ENCODE measurements at regions not wholly inside any gene's neighbourhood (a gene's known extent, or its start where the extent isn't known, plus 50 kb on each side); places are given as distances from the start of the nearest gene placed in this dataset.

DNA sequence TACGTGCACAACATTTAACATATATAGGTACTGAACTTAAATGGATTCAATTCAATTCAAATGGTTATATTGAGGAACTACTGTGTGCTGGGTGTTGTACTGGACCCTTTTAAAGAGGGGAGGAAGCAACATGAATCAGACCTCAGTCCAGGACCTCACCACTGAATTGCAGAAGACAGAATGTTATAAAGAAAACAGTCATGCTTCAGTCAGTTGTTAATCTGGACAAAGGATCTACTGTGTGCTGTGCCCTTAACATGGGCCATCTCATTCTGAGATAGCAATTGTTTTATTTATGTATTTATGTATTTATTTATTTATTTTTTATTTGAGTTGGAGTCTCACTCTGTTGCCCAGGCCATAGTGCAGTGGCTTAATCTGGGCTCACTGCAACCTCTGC, 240.1 kb downstream of the HAPSTR1 start:
- H3K4me1 ChIP-seq, result no peaks in the 10 kb centered on the region
- H3K27ac ChIP-seq, result no peak overlapping the region
- no peak overlapping the region for H3K4me3 ChIP-seq
- H3K9me3 ChIP-seq, result no peaks in the 10 kb centered on the region
- no peak for TF ChIP-seq POLR2A (IDR thresholded peaks at IDR 0.05)
- TF ChIP-seq, protein P1, sequence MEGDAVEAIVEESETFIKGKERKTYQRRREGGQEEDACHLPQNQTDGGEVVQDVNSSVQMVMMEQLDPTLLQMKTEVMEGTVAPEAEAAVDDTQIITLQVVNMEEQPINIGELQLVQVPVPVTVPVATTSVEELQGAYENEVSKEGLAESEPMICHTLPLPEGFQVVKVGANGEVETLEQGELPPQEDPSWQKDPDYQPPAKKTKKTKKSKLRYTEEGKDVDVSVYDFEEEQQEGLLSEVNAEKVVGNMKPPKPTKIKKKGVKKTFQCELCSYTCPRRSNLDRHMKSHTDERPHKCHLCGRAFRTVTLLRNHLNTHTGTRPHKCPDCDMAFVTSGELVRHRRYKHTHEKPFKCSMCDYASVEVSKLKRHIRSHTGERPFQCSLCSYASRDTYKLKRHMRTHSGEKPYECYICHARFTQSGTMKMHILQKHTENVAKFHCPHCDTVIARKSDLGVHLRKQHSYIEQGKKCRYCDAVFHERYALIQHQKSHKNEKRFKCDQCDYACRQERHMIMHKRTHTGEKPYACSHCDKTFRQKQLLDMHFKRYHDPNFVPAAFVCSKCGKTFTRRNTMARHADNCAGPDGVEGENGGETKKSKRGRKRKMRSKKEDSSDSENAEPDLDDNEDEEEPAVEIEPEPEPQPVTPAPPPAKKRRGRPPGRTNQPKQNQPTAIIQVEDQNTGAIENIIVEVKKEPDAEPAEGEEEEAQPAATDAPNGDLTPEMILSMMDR (IDR thresholded peaks at IDR 0.05), result no peak
- no peak for DNase-seq
- 33 to 88% methylated on average over 1 of the region's 1 CpG for WGBS, 2 donors
- intact Hi-C loops (cut with DNase I), result no loop called here
- H3K27me3 ChIP-seq, result no peaks in the 10 kb centered on the region
- no peaks in the 10 kb centered on the region for H3K36me3 ChIP-seq

DNA sequence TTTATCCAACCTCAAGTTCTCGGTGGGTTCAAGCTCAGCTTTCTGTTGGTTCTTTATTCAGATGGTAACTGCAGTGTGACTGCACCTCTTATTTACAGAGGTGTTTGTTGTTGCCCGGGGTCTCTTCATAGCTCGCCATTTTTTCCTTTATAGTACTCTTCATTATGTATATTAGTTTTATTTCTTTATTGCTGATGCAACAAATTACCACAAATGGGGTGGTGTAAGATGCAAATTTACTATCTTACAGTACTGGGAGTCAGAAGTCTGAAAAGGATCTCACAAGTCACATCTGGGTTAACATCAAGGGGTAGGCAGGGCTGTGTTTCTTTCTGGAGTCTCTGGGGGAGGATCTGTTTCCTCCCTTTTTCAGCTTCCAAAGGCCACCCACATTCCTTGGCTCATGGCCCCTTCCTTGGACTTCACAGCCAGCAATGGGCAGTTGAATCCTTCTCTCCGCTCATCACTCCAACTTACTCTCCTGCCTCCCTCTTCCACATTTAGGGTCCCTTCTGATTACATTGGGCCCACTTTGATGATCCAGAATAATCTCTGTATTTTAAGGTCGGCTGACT, 241.2 kb downstream of the HAPSTR1 start:
- TF ChIP-seq POLR2A (IDR thresholded peaks at IDR 0.05), result no peak
- TF ChIP-seq, protein P1 (IDR thresholded peaks at IDR 0.05), result no peak
- 75 to 81% methylated on average over 5 of the region's 5 CpGs for WGBS, 2 donors
- H3K4me1 ChIP-seq, result no peaks in the 10 kb centered on the region
- no peak overlapping the region for H3K4me3 ChIP-seq
- H3K9me3 ChIP-seq, result no peaks in the 10 kb centered on the region
- H3K36me3 ChIP-seq, result no peaks in the 10 kb centered on the region
- intact Hi-C loops (cut with DNase I), result no loop called here
- H3K27me3 ChIP-seq, result no peaks in the 10 kb centered on the region
- no peak for DNase-seq
- H3K27ac ChIP-seq, result no peak overlapping the region

DNA sequence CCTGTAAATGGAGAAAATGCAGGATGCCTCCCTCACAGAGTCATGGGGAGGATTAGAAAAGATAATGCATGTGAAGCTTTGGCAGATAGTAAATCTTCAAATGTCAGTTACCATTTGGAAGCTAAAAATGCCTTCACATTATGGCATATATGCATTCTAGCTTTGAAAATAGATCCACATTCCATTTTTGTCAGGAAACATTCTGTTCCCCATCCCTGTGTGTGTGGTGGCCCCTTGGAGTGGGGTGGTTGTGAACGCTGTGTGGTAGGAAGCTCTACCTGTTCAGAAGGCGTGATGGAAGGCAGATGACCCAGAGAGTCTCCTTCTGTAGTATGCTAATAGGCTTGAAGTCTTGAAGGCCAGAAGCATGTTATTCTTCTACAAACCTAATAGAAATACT, 242.0 kb downstream of the HAPSTR1 start:
- Histone ChIP-seq H3K27me3 (no peaks in the 10 kb centered on the region), H3K9me3 (no peaks in the 10 kb centered on the region), H3K27ac (no peak overlapping the region), H3K36me3 (no peaks in the 10 kb centered on the region), H3K4me3 (no peak overlapping the region), H3K4me1 (no peaks in the 10 kb centered on the region)
- intact Hi-C loops (cut with DNase I), result no loop called here
- whole genome bisulfite sequencing, 2 donors, result 73 to 84% methylated on average over 2 of the region's 2 CpGs
- TF ChIP-seq, protein P1 (IDR thresholded peaks at IDR 0.05), result no peak
- no peak for TF ChIP-seq POLR2A (IDR thresholded peaks at IDR 0.05)
- no peak for DNase-seq

DNA sequence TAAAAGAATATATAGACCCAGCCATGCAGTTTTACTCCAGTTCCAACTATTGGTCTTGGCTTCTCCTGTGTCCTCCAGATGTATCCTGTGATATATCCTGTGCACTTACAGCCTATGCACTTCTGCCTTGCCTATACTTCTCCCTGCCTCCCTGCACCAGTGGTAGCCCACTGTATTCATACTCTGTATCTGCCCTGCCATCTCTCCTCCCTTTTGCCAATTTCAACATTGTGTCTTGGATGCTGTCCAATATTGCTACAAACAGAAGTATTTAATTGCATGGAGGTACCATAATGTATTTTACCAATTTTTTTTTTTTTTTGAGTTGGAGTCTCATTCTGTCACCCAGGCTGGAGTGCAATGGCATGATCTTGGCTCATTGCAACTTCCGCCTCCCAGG, 242.7 kb downstream of the HAPSTR1 start:
- no peak for TF ChIP-seq POLR2A (IDR thresholded peaks at IDR 0.05)
- Histone ChIP-seq H3K27me3 (no peaks in the 10 kb centered on the region), H3K4me3 (no peak overlapping the region), H3K27ac (no peak overlapping the region), H3K9me3 (no peaks in the 10 kb centered on the region), H3K36me3 (no peaks in the 10 kb centered on the region), H3K4me1 (no peaks in the 10 kb centered on the region)
- WGBS, 2 donors, result 67 to 90% methylated on average over 1 of the region's 1 CpG
- DNase-seq, result no peak
- intact Hi-C loops (cut with DNase I), result no loop called here

DNA sequence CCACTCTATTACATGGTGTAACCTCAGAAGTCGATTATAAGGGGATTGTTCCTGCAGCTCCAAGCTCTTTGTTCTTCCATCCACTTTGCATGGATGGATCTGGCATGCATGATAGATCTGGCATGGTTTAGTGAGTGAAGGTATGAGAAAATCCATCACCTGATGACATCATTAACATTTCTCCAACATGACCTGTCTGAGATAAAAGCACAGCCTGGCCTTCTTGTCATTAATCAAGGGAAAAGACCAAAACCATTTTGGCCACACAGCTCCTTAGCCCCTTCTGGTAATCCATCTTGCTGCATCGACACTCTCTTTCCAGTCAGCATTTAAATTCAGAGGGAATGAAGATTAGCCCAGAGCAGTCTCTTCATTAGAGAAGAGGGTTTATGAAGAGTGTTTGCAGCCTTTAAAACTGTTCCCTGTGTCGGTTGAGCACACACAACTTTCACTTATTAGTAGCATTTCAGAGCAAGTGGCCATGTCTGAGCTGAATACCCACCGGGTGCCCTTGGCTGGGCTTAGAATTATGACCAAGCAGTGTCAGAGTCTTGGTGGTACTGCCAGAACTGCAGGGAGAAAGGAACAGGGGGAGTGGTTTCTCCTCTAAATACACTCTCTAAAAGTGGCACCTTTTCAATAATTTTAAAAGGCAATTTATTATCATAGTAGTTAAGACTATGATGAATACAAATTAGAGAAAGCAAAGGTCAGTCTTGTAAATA, 246.0 kb downstream of the HAPSTR1 start:
- intact Hi-C loops (cut with DNase I), result no loop called here
- TF ChIP-seq POLR2A (IDR thresholded peaks at IDR 0.05), result no peak
- TF ChIP-seq, protein P1 (IDR thresholded peaks at IDR 0.05), result no peak

More for the DNA sequence above, 246.0 kb downstream of the HAPSTR1 start:
- H3K36me3 ChIP-seq, result no peaks in the 10 kb centered on the region
- H3K4me1 ChIP-seq, result no peaks in the 10 kb centered on the region
- no peak overlapping the region for H3K4me3 ChIP-seq
- H3K27me3 ChIP-seq, result no peaks in the 10 kb centered on the region
- H3K27ac ChIP-seq, result no peak overlapping the region
- no peak for DNase-seq
- WGBS, 2 donors, result 30 to 53% methylated on average over 4 of the region's 4 CpGs
- no peaks in the 10 kb centered on the region for H3K9me3 ChIP-seq
